ENCODE measurements at regions not wholly inside any gene's neighbourhood (a gene's known extent, or its start where the extent isn't known, plus 50 kb on each side); places are given as distances from the start of the nearest gene placed in this dataset.

- no peak for DNase-seq (ENCODE audit: low spot score)
Observed at GRCh38 chr13:69423844-69424243, 683.8 kb upstream of the ATXN8OS start.

- DNase-seq (ENCODE audit: low spot score), result no peak
Observed at GRCh38 chr13:69418319-69418718, 689.3 kb upstream of the ATXN8OS start.

GRCh38 chr13:69410761-69411160, 696.9 kb upstream of the ATXN8OS start:
- DNase-seq (ENCODE audit: low spot score), result no peak

GRCh38 chr13:69391756-69392155, 715.9 kb upstream of the ATXN8OS start:
- no peak for DNase-seq (ENCODE audit: low spot score)

GRCh38 chr13:69389899-69390298, 717.7 kb upstream of the ATXN8OS start:
- no peak for DNase-seq (ENCODE audit: low spot score)

- DNase-seq (ENCODE audit: low spot score), result no peak
Observed at GRCh38 chr13:69373747-69374425, 733.7 kb upstream of the ATXN8OS start.

- DNase-seq (ENCODE audit: low spot score), result no peak
Observed at GRCh38 chr13:69363360-69363759, 744.3 kb upstream of the ATXN8OS start.

- DNase-seq (ENCODE audit: low spot score), result no peak
Observed at GRCh38 chr13:69331245-69331644, 776.4 kb upstream of the ATXN8OS start.

GRCh38 chr13:69324090-69324886, 783.3 kb upstream of the ATXN8OS start:
- no peak for DNase-seq (ENCODE audit: low spot score)

GRCh38 chr13:69319656-69320055, 788.0 kb upstream of the ATXN8OS start:
- DNase-seq (ENCODE audit: low spot score), result no peak

- DNase-seq (ENCODE audit: low spot score), result no peak
Observed at GRCh38 chr13:69315039-69315438, 792.6 kb upstream of the ATXN8OS start.

- no peak for DNase-seq (ENCODE audit: low spot score)
Observed at GRCh38 chr13:69306766-69307165, 800.9 kb upstream of the ATXN8OS start.

GRCh38 chr13:69300131-69300530, 807.5 kb upstream of the ATXN8OS start:
- DNase-seq (ENCODE audit: low spot score), result no peak

- no peak for DNase-seq (ENCODE audit: low spot score)
Observed at GRCh38 chr13:69296130-69296529, 811.5 kb upstream of the ATXN8OS start.

- no peak for DNase-seq (ENCODE audit: low spot score)
Observed at GRCh38 chr13:69292789-69293425, 814.7 kb upstream of the ATXN8OS start.

- no peak for DNase-seq (ENCODE audit: low spot score)
Observed at GRCh38 chr13:69291292-69291906, 816.2 kb upstream of the ATXN8OS start.

GRCh38 chr13:69288026-69288425, 819.6 kb upstream of the ATXN8OS start:
- DNase-seq (ENCODE audit: low spot score), result no peak

- no peak for DNase-seq (ENCODE audit: low spot score)
Observed at GRCh38 chr13:69287050-69287698, 820.5 kb upstream of the ATXN8OS start.

GRCh38 chr13:69283837-69284236, 823.8 kb upstream of the ATXN8OS start:
- DNase-seq (ENCODE audit: low spot score), result no peak

- DNase-seq (ENCODE audit: low spot score), result no peak
Observed at GRCh38 chr13:69283301-69283700, 824.3 kb upstream of the ATXN8OS start.

- no peak for DNase-seq (ENCODE audit: low spot score)
Observed at GRCh38 chr13:69280399-69280798, 827.2 kb upstream of the ATXN8OS start.

- no peak for DNase-seq (ENCODE audit: low spot score)
Observed at GRCh38 chr13:69279213-69279612, 828.4 kb upstream of the ATXN8OS start.
